Activated CD8-positive, alpha-beta memory T cell treated with anti-CD3 and anti-CD28 coated beads, Interleukin-2, amount 50 U/mL, for 1 hour (primary cell): ENCODE measurements at regions not wholly inside any gene's neighbourhood (a gene's known extent, or its start where the extent isn't known, plus 50 kb on each side); places are given as distances from the start of the nearest gene placed in this dataset.
"Not testable (repeated sequence)": the region's sequence is repeated elsewhere in the genome, so short reads cannot be mapped to it uniquely, and the experiment has no call there.

ENCODE experiments used
- DNase-seq: peaks from one replicate; pipeline ENCODE4 v3.0.0-alpha.2; 2020; ENCODE audit errors: extremely low read depth

DNA sequence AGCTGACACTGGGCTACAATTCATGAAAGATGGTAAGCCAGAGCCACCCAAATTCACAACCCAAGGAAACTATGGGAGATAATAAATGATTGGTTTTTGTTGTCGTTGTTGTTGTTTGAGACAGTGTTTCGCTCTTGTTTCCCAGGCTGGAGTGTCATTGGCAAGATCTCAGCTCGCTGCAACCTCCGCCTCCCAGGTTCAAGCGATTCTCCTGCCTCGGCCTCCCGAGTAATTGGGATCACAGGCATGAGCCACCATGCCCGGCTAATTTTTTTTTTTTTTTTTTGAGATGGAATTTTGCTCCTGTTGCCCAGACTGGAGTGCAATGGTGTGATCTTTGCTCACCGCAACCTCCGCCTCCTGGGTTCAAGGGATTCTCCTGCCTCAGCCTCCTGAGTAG is 65.9 kb upstream of the METTL9 start:
- DNase-seq: not testable (repeated sequence)

DNA sequence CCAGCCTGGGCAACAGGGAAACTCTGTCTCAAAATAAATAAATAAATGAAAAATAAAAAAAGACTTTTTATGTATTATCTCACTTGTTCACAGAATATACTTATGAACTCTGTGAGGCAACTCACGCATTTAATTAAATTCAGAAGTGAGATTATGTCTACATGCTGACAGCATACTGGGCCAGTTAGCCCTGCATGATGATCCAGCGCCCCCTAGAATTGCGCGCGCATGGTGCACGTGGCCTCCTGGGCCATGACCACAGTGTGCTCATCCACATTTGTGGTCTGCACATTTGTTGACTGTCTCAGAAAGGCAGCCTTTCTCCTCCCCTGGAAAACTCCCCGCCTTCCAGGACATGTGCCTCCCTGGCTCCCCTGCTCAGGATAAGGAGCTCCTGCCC is 64.8 kb upstream of the METTL9 start:
- not testable (repeated sequence) for DNase-seq

DNA sequence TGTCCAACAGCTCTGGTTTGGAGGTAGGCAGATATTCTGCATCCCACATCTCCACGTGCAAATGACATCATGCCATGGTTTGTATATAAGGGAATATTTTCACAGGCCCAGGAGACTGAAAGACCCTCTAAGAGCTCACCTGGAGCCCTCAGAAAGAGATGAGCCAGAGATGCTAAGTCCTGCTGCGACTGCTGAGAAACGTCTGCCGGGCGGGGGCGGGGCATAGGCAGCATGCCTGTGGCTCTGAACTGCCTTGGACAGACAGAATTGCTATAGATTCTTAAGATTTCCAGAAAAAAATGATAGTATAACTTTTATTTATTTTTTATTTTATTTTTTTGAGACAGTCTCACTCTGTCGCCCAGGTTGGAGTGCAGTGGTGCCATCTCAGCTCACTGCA is 64.2 kb upstream of the METTL9 start:
- not testable (repeated sequence) for DNase-seq

DNA sequence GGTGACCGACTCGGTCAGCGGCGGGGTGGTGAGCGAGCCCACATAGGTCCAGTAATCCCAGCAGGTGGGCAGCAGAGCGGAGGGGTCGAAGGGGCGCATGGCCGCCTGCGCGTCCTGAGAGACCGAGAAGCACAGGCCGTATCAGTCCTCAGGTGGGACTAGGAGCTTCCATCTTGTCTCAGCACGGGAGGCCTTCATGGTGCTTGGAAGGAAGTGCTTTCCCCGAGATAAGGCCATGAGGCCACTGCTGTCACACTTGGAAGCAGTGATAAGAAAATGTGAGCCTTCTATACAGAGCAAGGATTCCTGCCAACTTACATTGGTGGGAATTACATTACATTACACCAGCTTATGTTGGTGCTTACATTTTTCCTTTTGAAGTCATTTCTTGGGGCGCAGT is 62.6 kb upstream of the METTL9 start:
- DNase-seq: not testable (repeated sequence)

DNA sequence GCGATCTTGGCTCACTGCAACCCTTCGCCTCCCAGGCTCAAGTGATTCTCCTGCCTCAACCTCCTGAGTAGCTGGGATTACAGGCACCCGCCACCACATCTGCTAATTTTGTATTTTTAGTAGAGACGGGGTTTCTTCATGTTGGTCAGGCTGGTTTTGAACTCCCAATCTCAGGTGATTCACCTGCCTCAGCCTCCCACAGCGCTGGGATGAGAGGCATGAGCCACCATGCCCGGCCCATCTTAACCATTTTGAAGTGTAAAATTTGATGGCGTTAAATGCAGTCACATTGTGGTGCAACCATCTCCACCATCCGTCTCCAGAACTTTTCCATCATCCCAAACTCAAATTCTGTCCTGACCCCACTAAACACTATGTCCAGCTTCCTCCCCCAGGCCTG is 61.8 kb upstream of the METTL9 start:
- not testable (repeated sequence) for DNase-seq

DNA sequence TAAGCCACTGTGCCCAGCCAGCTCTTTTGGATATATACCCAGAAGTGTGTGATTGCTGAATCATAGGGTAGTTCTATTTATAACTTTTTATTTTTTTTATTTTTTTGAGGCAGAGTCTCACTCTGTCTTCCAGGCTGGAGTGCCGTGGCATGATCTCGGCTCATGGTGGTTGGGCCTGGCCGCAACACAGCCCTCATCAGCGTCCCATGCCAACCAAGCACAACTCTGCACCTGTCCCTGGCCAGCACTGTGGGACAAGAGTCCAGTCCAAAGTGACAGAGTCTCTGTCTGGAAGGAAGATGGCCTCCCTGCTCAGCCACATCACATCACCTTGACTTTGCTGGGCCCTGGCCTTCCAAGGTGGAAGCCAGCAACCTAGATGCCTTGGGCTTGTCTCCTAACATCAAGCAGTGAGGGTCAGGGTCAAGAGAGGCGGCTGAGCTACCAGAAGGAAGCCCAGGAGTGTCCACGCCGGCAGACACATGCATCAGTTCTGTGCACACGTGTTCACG is 60.2 kb upstream of the METTL9 start:
- not testable (repeated sequence) for DNase-seq

DNA sequence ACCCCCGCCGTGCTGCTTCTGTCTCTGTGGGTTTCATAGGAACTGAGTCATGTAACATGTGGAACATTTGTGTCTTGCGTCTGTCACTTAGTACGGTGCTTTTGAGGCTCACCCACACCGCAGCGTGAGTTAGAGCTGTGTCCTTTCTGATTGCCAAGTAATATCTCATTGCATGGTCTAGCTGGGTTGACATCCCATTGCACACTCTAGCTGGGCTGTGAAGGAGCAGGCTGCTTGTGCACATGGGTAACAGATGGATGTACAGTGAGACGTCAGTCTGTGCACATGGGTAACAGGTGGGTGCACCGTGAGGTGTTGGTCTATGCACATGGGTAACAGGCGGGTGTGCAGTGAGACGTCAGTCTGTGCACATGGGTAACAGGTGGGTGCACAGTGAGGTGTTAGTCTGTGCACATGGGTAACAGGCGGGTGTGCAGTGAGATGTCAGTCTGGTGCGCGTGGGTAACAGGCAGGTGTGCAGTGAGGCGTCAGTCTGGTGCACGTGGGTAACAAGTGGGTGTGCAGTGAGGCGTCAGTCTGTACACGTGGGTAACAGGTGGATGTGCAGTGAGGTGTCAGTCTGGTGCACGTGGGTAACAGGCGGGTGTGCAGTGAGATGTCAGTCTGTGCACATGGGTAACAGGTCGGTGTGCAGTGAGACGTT is 58.5 kb upstream of the METTL9 start:
- DNase-seq: not testable (repeated sequence)

DNA sequence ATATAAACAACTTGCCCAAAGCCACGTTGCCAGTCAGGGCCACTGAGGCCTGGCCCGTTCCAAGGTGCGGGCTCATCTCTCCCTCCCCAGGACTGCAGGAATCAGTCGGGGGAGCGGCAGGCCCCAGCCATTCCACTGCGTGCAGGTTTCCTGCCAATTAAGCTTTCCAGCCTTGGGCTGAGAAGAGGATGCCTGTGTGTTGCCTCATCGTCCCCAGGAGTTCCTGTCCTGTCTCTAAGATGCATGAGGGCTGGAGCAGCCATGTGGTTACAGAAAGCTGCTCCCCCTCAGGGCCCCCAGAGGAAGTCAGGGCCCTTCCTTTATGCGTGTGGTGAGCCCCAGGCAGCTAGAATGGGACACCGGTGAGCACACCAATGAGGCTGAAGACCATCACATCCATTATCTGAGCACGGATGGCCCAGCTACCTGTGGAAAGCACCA is 57.7 kb upstream of the METTL9 start:
- DNase-seq: not testable (repeated sequence)

DNA sequence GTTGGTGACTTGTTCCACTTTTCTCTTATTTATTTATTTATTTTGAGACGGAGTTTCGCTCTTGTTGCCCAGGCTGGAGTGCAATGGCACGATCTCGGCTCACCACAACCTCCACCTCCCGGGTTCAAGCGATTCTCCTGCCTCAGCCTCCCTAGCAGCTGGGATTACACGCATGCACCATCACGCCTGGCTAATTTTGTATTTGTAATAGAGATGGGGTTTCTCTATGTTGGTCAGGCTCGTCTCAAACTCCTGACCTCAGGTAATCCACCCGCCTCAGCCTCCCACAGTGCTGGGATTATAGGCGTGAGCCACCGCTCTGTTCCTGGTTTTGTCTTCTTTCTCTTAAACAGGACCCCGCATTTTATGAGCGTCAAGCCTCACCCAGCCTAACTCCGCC is 57.3 kb upstream of the METTL9 start:
- DNase-seq: not testable (repeated sequence)

DNA sequence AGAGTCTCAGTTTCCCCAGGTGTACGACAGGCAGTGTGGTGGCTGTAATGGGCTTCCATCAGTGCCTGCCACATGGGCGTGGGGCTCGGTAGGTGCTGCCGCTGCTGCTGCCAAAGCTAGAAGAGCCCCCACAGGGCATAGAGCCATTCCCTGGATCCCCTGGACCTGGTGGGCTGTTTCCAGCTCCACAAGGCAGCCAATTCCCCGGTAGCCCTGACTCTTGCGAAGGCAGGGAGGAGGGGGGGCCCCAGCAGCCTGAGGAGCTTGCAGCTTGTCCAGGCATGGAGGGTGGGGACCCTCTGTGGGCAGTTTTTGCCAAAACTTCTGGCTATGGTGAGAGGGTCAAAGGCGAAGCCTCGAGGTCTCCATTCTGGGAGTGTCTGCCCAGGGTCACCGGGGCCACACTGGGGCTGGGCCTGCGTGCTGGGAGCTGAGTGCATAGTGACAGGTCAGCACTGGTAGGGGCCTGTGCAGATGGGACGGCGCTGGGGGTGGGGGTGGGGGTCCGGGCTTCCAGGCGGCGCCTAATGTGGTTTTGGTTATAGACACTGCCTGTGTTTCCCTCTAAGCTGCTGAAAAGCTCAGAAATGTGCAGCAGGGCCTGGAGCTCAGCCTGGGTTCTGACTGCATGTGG is 56.8 kb upstream of the METTL9 start:
- DNase-seq: not testable (repeated sequence)

DNA sequence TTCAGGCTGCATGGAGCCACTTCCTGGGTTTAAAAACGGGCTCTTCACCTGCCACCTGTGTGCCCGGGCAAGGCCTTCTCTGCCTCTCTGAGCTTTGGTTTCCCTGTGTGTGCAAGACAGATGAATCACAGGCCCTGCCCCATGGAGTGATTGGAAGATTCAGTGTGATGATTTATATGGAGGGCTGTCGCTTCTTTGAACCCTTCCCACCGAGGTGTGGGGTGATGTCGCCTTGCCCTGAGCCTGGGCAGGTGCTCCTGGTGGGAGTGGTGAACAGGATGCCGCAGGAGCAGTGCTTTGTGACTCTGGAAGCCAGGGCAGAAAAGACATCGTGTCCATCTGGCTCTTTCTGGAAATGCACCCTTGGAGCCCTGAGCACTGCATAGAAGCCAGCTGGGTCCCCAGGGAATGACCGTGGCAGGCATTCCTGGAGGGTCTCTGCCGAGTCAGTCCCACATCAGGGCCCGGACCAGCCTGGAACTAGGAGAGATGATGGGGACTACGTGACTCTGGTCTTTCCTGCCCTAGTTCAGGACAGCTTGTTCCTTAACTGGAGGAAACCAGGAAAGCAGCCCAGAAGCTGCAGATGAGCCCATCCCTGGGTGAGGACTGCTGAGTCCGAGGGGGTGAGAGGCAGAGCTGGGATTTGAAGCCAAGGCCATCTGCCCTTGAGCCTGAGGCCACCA is 56.1 kb upstream of the METTL9 start:
- not testable (repeated sequence) for DNase-seq

DNA sequence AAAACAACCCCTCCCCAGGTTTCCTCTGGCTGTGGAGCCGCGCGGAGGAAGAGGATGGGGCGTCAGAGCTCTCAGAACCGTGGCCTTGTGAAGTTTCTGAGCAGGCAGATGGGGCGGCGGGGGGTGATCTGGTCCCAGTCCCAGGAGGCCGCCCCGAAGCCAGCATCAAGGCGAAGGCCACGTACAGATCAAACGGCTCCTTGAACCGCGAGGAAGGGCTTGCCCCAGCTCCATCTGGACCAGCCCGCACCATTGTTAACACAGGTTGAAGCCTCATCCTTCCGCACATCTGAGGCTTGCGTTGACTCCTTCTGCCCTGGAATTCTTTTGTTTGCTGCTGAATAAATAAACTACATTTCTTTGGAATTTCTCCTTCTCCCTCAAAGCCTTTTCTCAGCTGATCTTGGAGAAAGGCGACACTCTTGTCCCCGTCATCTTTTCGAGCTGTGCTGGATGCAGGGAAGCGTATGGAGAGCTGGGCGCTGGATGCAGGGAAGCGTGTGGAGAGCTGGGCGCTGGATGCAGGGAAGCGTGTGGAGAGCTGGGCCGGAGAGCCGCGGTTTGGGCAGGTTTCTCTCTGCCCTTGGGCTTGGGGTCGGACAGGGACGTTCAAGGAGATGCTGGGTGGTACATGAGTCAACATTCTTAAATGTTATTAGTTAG is 53.6 kb upstream of the METTL9 start:
- not testable (repeated sequence) for DNase-seq

DNA sequence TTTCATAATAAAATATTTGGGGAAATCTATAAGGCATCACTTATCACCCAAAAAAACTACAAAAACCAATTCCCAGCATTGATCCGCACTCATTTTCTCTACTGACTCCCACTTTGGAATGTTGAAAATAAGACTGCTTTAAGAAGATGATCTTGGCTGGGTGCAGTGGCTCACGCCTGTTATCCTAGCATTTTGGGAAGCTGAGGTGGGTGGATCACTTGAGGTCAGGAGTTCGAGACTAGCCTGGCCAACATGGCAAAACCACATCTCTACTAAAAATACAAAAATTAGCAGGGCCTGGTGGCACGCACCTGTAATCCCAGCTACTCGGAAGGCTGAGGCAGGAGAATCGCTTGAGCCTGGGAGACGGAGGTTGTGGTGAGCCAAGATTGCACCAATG is 50.0 kb upstream of the METTL9 start:
- not testable (repeated sequence) for DNase-seq
